Fibroblast of lung (primary cell): ENCODE measurements at regions not wholly inside any gene's neighbourhood (a gene's known extent, or its start where the extent isn't known, plus 50 kb on each side); places are given as distances from the start of the nearest gene placed in this dataset.

Source experiments
- DNase-seq, 2 donors: peaks; one replicate each; pipeline versions ENCODE4 v3.0.0 to v3.0.0-alpha.2; 2010; ENCODE audit warnings: low read depth in 2 of 2
- H2AFZ ChIP-seq: 2 replicates; pipeline ENCODE4 v1.5.1; 2012; ENCODE audit warnings: low read length, control low read depth, inconsistent platforms
- H3K27ac ChIP-seq: 2 replicates; pipeline ENCODE4 v1.5.1; 2011; ENCODE audit warnings: low read length, control low read depth; ENCODE audit not compliant: insufficient read depth
- H3K27me3 ChIP-seq: 2 replicates; pipeline ENCODE4 v1.5.1; 2011; ENCODE audit warnings: mild to moderate bottlenecking, low read length; ENCODE audit not compliant: control insufficient read depth, insufficient read depth
- H3K36me3 ChIP-seq: 2 replicates; pipeline ENCODE4 v1.5.1; 2011; ENCODE audit warnings: low read length; ENCODE audit not compliant: control insufficient read depth, insufficient read depth
- H3K4me1 ChIP-seq: 2 replicates; pipeline ENCODE4 v1.5.1; 2011; ENCODE audit warnings: low read length; ENCODE audit not compliant: control insufficient read depth, insufficient read depth; ENCODE audit errors: extremely low read depth
- H3K4me2 ChIP-seq: 2 replicates; pipeline ENCODE4 v1.5.1; 2011; ENCODE audit warnings: low read length, control low read depth; ENCODE audit not compliant: insufficient read depth; ENCODE audit errors: extremely low read depth
- H3K4me3 ChIP-seq, 4 experiments: fragments of 200-600 bp in 1 of 4; sonication (generic) in 1 of 4; replicated peaks in 1 of 4; 2 replicates each; pipeline ENCODE4 v1.5.1; 2011 to 2016; ENCODE audit warnings: low read length in 4 of 4, low read depth in 3 of 4, mild to moderate bottlenecking in 3 of 4, control low read depth in 2 of 4, inconsistent platforms in 1 of 4, mixed read lengths in 1 of 4; ENCODE audit not compliant: insufficient read depth in 1 of 4; ENCODE audit errors: control extremely low read depth in 1 of 4
- H3K79me2 ChIP-seq: 2 replicates; pipeline ENCODE4 v1.5.1; 2012; ENCODE audit warnings: mild to moderate bottlenecking, low read length, inconsistent platforms; ENCODE audit not compliant: control insufficient read depth, insufficient read depth
- H3K9ac ChIP-seq: 2 replicates; pipeline ENCODE4 v1.5.1; 2011; ENCODE audit warnings: mild to moderate bottlenecking, low read length, control low read depth; ENCODE audit not compliant: insufficient read depth
- H3K9me3 ChIP-seq: 2 replicates; pipeline ENCODE4 v1.5.1; 2012; ENCODE audit warnings: low read depth, low read length; ENCODE audit not compliant: control insufficient read depth, insufficient read depth
- H4K20me1 ChIP-seq: 2 replicates; pipeline ENCODE4 v1.5.1; 2011; ENCODE audit warnings: low read length; ENCODE audit not compliant: control insufficient read depth, insufficient read depth; ENCODE audit errors: extremely low read depth
- CTCF ChIP-seq, 2 donors: IDR thresholded peaks in 1 of 2; conservative IDR thresholded peaks in 1 of 2; 1 replicate in 1 of 2; 2 replicates in 1 of 2; pipeline ENCODE4 v1.5.1; 2011 to 2012; ENCODE audit warnings: low read length in 2 of 2, control low read depth in 1 of 2, inconsistent platforms in 1 of 2, low read depth in 1 of 2, mild to moderate bottlenecking in 1 of 2
- EZH2 ChIP-seq: IDR thresholded peaks from 2 replicates; pipeline ENCODE4 v1.5.1; 2012; ENCODE audit warnings: low read length, control low read depth, mild to moderate bottlenecking; ENCODE audit errors: missing control alignments

DNA sequence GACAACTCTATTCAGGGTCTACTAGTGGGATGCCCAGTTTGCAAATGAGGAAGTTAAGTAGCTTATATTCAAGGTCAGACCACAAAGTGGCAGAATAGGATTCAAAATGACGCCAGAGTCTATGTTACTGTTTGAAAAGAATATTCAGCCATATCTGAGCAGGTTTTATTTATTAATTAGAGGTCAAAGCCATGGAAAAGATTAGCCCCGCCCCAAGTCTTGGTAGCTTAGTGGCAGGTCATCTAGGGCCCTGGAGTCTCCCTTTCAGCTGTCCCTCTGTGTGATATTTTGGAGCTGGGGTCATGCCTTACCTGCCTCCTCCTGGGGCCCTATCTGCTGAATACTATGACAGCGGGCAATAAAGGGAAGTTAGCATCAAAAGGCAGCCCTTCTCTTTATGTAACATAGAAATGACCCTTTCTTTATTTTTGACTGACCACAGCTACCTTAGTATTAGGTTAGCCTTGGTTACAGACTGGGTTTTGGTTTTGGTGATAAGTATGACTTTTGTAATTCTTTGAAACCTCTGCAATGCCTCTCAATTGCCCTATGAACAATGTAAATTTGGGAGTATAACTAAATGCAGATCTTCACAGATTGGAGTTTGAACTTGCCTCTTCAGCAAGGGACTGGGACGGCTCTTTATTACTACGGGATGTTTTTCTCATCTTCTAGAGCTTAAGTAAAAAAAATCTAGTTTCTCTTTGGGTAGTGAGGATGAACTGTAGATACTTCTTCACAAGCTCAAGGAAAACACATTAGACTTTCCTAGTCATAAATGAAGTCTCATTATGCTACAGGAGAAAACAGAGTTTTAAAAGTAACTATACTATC is 153.0 kb upstream of the ITGA4 start:
- Histone ChIP-seq H3K36me3 (no peaks in the 10 kb centered on the region), H3K27me3 (no peaks in the 10 kb centered on the region), H3K9me3 (no peaks in the 10 kb centered on the region), H3K4me2 (no peak overlapping the region), H3K4me3 (no peak overlapping the region), H4K20me1 (no peaks in the 10 kb centered on the region), H3K79me2 (no peaks in the 10 kb centered on the region), H3K9ac (no peak overlapping the region), H3K4me1 (no peaks in the 10 kb centered on the region), H3K27ac (no peak overlapping the region), H2AFZ (peak overlapping the region; percentile 23)
- DNase-seq: no peak
- no peak for TF ChIP-seq EZH2

DNA sequence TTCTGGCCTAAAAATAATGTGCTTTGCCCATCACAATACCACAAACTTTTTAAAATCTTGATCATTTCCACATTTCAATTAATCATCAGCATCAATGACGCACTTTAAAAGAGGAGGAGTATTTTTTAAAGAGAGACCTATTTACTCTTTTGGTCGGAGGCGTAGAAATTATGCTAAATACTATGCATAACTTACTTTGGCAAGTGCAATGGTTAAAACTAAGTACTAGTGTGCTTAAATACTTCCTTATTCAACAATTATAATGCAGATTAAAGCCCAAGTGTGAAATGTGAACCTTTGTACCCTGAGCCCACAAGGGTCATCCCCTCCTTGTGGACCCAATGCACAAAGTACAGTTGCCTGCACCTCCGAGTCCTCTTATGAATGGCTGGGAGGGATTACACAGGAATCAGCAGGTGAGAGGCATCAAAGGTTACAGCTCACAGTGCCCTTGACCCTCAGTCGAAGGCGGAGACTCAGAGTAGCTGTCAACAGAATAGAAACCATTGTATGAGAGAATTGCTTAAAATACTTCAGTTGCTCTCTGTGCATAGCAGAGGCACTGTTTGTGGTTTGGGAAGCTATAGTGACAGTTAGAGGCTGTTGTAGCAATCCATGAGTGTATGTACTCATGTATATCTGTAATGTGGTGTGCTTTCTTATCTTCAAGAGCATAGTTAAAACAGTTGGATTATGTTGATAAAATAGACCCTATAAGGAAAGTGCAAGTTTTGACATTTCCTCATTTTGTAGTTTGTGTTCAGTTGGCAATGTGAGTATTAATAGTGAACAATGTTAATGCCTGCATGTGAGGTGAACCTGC is 151.7 kb upstream of the ITGA4 start:
- no peaks in the 10 kb centered on the region for H4K20me1 ChIP-seq
- H3K9ac ChIP-seq: no peak overlapping the region
- no peaks in the 10 kb centered on the region for H3K9me3 ChIP-seq
- DNase-seq: peak; percentile 17 to 47
- no peak overlapping the region for H2AFZ ChIP-seq
- no peaks in the 10 kb centered on the region for H3K36me3 ChIP-seq
- no peak overlapping the region for H3K4me3 ChIP-seq
- no peaks in the 10 kb centered on the region for H3K27me3 ChIP-seq
- TF ChIP-seq EZH2 (no peak), CTCF (conservative IDR thresholded peaks at IDR 0.05 in 1 of 2, IDR thresholded peaks at IDR 0.05 in 1 of 2; ENCODE audit: low read depth in 1 of 2, low read length in 2 of 2) (no peak)
- H3K4me2 ChIP-seq: no peak overlapping the region
- no peak overlapping the region for H3K27ac ChIP-seq
- no peaks in the 10 kb centered on the region for H3K79me2 ChIP-seq
- H3K4me1 ChIP-seq: no peaks in the 10 kb centered on the region

DNA sequence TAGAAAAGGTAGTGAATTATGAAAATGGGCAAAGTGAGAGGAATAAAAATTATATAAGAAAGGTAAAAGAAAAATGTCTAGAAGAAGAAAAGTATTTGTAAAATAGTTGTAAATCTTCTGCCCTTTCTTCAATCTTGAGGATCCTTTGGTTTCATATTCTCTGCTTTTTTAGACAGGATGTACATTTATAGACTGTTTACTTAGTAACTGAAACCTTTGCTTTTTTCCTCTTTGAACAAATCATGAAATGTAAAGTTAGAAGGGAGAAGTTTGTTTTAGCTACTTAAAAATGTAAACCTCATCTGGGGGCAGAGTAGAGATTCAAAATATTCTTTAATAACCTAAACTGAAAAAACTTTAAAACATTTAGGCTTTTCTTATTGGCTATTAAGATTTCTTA is 150.4 kb upstream of the ITGA4 start:
- peak; percentile 3 to 23 for DNase-seq
- Histone ChIP-seq H4K20me1 (no peaks in the 10 kb centered on the region), H3K4me2 (no peak overlapping the region), H3K36me3 (no peaks in the 10 kb centered on the region), H3K27ac (no peak overlapping the region), H3K4me1 (no peaks in the 10 kb centered on the region), H3K79me2 (no peaks in the 10 kb centered on the region), H3K9ac (no peak overlapping the region), H2AFZ (no peak overlapping the region), H3K4me3 (no peak overlapping the region), H3K27me3 (no peaks in the 10 kb centered on the region), H3K9me3 (no peaks in the 10 kb centered on the region)
- TF ChIP-seq EZH2: no peak
- TF ChIP-seq CTCF (conservative IDR thresholded peaks at IDR 0.05 in 1 of 2, IDR thresholded peaks at IDR 0.05 in 1 of 2; ENCODE audit: low read depth in 1 of 2, low read length in 2 of 2): no peak
